Lower leg skin (tissue), 3 donors: ENCODE measurements at regions not wholly inside any gene's neighbourhood (a gene's known extent, or its start where the extent isn't known, plus 50 kb on each side); places are given as distances from the start of the nearest gene placed in this dataset.

Experiments
- POLR2A ChIP-seq, 2 donors: fragments of 450-650 bp; IDR thresholded peaks; one replicate each; pipeline ENCODE4 v1.6.1; 2016 to 2017; ENCODE audit warnings: antibody characterized with exemption in 2 of 2, mild to moderate bottlenecking in 1 of 2, moderate library complexity in 1 of 2
- TF ChIP-seq, protein P1 (sequence below), 3 donors: fragments of 450-650 bp; IDR thresholded peaks; one replicate each; pipeline ENCODE4 v1.5.1; 2016; ENCODE audit warnings: antibody characterized with exemption in 3 of 3, mild to moderate bottlenecking in 3 of 3, moderate library complexity in 2 of 3

DNA sequence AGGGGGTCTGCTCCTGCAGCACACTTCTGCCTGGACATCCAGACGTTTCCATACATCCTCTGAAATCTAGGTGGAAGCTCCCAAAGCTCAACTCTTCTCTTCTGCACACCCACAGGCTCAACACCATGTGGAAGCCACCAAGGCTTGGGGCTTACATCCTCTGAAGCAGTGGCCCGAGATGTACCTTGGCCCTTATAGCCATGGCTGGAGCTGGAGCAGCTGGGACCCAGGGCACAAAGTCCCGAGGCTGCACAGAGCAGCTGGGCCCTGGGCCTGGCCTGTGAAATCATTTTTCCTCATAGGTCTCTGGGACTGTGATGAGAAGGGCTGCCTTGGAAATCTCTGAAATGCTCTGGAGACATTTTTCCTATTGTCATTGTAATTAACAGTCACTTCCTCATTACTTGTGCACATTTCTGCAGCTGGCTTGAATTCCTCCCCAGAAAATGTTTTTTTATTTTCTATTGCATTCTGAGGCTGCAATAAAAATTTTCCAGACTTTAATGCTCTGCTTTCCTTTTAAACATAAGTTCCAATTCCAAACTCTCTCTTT, 645.6 kb downstream of the RWDD3 start:
- TF ChIP-seq, protein P1, sequence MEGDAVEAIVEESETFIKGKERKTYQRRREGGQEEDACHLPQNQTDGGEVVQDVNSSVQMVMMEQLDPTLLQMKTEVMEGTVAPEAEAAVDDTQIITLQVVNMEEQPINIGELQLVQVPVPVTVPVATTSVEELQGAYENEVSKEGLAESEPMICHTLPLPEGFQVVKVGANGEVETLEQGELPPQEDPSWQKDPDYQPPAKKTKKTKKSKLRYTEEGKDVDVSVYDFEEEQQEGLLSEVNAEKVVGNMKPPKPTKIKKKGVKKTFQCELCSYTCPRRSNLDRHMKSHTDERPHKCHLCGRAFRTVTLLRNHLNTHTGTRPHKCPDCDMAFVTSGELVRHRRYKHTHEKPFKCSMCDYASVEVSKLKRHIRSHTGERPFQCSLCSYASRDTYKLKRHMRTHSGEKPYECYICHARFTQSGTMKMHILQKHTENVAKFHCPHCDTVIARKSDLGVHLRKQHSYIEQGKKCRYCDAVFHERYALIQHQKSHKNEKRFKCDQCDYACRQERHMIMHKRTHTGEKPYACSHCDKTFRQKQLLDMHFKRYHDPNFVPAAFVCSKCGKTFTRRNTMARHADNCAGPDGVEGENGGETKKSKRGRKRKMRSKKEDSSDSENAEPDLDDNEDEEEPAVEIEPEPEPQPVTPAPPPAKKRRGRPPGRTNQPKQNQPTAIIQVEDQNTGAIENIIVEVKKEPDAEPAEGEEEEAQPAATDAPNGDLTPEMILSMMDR (IDR thresholded peaks at IDR 0.05), result no peak
- no peak for TF ChIP-seq POLR2A (IDR thresholded peaks at IDR 0.05)
